Panc1 (cell line): ENCODE measurements at regions not wholly inside any gene's neighbourhood (a gene's known extent, or its start where the extent isn't known, plus 50 kb on each side); places are given as distances from the start of the nearest gene placed in this dataset.

Experiments used
- CTCF ChIP-seq: fragments of 450-650 bp; IDR thresholded peaks from 2 replicates; pipeline ENCODE4 v1.5.1; 2017; ENCODE audit warnings: mild to moderate bottlenecking
- REST ChIP-seq, 2 experiments: IDR thresholded peaks; 2 replicates each; pipeline ENCODE4 v1.6.1; 2011 to 2012; ENCODE audit warnings: low read depth in 2 of 2, control low read depth in 1 of 2, low read length in 1 of 2, mild to moderate bottlenecking in 1 of 2, moderate library complexity in 1 of 2; ENCODE audit not compliant: insufficient read depth in 1 of 2
- SIN3A ChIP-seq: IDR thresholded peaks from 2 replicates; pipeline ENCODE4 v1.6.1; 2012; ENCODE audit warnings: low read depth, mild to moderate bottlenecking, low read length, moderate library complexity, borderline replicate concordance; ENCODE audit not compliant: insufficient read depth
- TCF7L2 ChIP-seq: IDR thresholded peaks from 2 replicates; pipeline ENCODE4 v1.6.1; 2011; ENCODE audit warnings: mild to moderate bottlenecking, low read depth, low read length, inconsistent platforms

GRCh38 chr14:71449316-71450055 is 482.7 kb upstream of the RGS6 start:
- TF ChIP-seq CTCF (no peak), SIN3A (no peak), TCF7L2 (no peak), REST (IDR thresholded peaks at IDR 0.05; ENCODE audit: insufficient read depth in 1 of 2, low read depth in 2 of 2, low read length in 1 of 2) (no peak)
